ENCODE measurements at regions not wholly inside any gene's neighbourhood (a gene's known extent, or its start where the extent isn't known, plus 50 kb on each side); places are given as distances from the start of the nearest gene placed in this dataset.

- H3K4me3 ChIP-seq (ENCODE audit: low read depth, low read length), result no peak overlapping the region
Observed at GRCh38 chr2:216776066-216776850, 80.9 kb upstream of the IGFBP5 start.

GRCh38 chr2:216775043-216775453 lies 79.7 kb upstream of the IGFBP5 start:
- no peak for TF ChIP-seq CTCF (IDR thresholded peaks at IDR 0.05; ENCODE audit: borderline replicate concordance, insufficient read depth, low read depth, low read length)
- no peak overlapping the region for H3K4me3 ChIP-seq (ENCODE audit: low read depth, low read length)

More at GRCh38 chr2:216776066-216776850, 80.9 kb upstream of the IGFBP5 start:
- no peak for TF ChIP-seq CTCF (IDR thresholded peaks at IDR 0.05; ENCODE audit: borderline replicate concordance, insufficient read depth, low read depth, low read length)

GRCh38 chr2:216774620-216775019 lies 79.3 kb upstream of the IGFBP5 start:
- H3K4me3 ChIP-seq (ENCODE audit: low read depth, low read length), result no peak overlapping the region
- TF ChIP-seq CTCF (IDR thresholded peaks at IDR 0.05; ENCODE audit: borderline replicate concordance, insufficient read depth, low read depth, low read length), result no peak

- no peak overlapping the region for H3K4me3 ChIP-seq (ENCODE audit: low read depth, low read length)
- TF ChIP-seq CTCF (IDR thresholded peaks at IDR 0.05; ENCODE audit: borderline replicate concordance, insufficient read depth, low read depth, low read length), result no peak
Observed at GRCh38 chr2:216774180-216774579, 78.8 kb upstream of the IGFBP5 start.

GRCh38 chr2:216773072-216773471 lies 77.7 kb upstream of the IGFBP5 start:
- TF ChIP-seq CTCF (IDR thresholded peaks at IDR 0.05; ENCODE audit: borderline replicate concordance, insufficient read depth, low read depth, low read length), result no peak
- no peak overlapping the region for H3K4me3 ChIP-seq (ENCODE audit: low read depth, low read length)

- no peak for TF ChIP-seq CTCF (IDR thresholded peaks at IDR 0.05; ENCODE audit: borderline replicate concordance, insufficient read depth, low read depth, low read length)
- no peak overlapping the region for H3K4me3 ChIP-seq (ENCODE audit: low read depth, low read length)
Observed at GRCh38 chr2:216770717-216771116, 75.4 kb upstream of the IGFBP5 start.

DNA sequence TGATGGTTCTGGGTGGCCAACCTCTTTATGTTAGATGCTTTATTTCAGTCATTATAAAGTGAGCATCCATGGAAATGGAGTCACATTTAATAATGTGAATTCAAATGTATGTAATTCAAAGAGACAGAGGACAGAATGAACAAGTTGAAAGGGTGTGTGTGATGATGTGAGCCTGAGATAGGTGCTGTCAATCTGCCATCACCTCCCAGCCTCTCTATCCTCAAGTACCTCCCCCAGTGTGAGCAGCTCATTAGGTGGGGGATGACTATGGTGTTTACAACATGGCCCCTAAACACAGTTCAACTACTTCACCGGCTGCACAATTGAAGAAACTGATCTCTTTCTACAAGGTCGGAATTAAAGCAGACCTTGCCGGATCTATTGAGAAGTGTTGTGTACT lies 74.7 kb upstream of the IGFBP5 start:
- TF ChIP-seq CTCF (IDR thresholded peaks at IDR 0.05; ENCODE audit: borderline replicate concordance, insufficient read depth, low read depth, low read length), result no peak
- H3K4me3 ChIP-seq (ENCODE audit: low read depth, low read length), result no peak overlapping the region
